ENCODE measurements at regions not wholly inside any gene's neighbourhood (a gene's known extent, or its start where the extent isn't known, plus 50 kb on each side); places are given as distances from the start of the nearest gene placed in this dataset.

- BruUV-seq (replicated peaks), result no TSS peak
- no peak for DNase-seq
- Histone ChIP-seq H3K4me2 (no peak overlapping the region), H3F3A (ENCODE audit: insufficient read depth, low read depth) (no peaks in the 10 kb centered on the region), H4K20me1 (ENCODE audit: insufficient read depth) (no peaks in the 10 kb centered on the region), H3K79me2 (ENCODE audit: low read depth) (no peaks in the 10 kb centered on the region), H2AFZ (no peak overlapping the region; the same call in 1 of the 2 replicates), H3K36me3 (ENCODE audit: low read depth) (no peaks in the 10 kb centered on the region), H3K9me3 (ENCODE audit: insufficient read depth, low read depth) (no peaks in the 10 kb centered on the region), H3K4me3 (no peak overlapping the region), H3K9me2 (ENCODE audit: insufficient read depth) (no peaks in the 10 kb centered on the region), H3K4me1 (replicated peaks; ENCODE audit: insufficient read depth) (no peaks in the 10 kb centered on the region), H3K27ac (no peak overlapping the region), H3K27me3 (ENCODE audit: insufficient read depth, low read depth) (no peaks in the 10 kb centered on the region)
- ChIA-PET POLR2A (ENCODE audit: unreplicated experiment) (no interaction called here), CTCF (no interaction called here)
- TF ChIP-seq CTCF (conservative IDR thresholded peaks at IDR 0.05) (no peak), EZH2 (IDR thresholded peaks at IDR 0.05; ENCODE audit: low read depth) (no peak)
- intact Hi-C loops (cut with micrococcal nuclease; ENCODE audit: unreplicated experiment), result no loop called here
These were observed 197.4 kb upstream of the MTPN start for GRCh38 chr7:136174477-136175125.

- H2AFZ ChIP-seq, result no peak overlapping the region
- no peaks in the 10 kb centered on the region for H3K27me3 ChIP-seq (ENCODE audit: insufficient read depth, low read depth)
- no peaks in the 10 kb centered on the region for H3K79me2 ChIP-seq (ENCODE audit: low read depth)
- no peaks in the 10 kb centered on the region for H3K4me1 ChIP-seq (replicated peaks; ENCODE audit: insufficient read depth)
- no TSS peak for BruUV-seq (replicated peaks)
- no peaks in the 10 kb centered on the region for H3K9me2 ChIP-seq (ENCODE audit: insufficient read depth)
- CTCF ChIA-PET, result no interaction called here
- no peak for TF ChIP-seq EZH2 (IDR thresholded peaks at IDR 0.05; ENCODE audit: low read depth)
- no peak for TF ChIP-seq CTCF (conservative IDR thresholded peaks at IDR 0.05)
- no peak overlapping the region for H3K4me2 ChIP-seq
- intact Hi-C loops (cut with micrococcal nuclease; ENCODE audit: unreplicated experiment), result no loop called here
- DNase-seq, result no peak
- H3K27ac ChIP-seq, result no peak overlapping the region
- no peaks in the 10 kb centered on the region for H4K20me1 ChIP-seq (ENCODE audit: insufficient read depth)
- no peaks in the 10 kb centered on the region for H3K36me3 ChIP-seq (ENCODE audit: low read depth)
- H3K4me3 ChIP-seq, result no peak overlapping the region
- no peaks in the 10 kb centered on the region for H3F3A ChIP-seq (ENCODE audit: insufficient read depth, low read depth)
- POLR2A ChIA-PET (ENCODE audit: unreplicated experiment), result no interaction called here
- no peaks in the 10 kb centered on the region for H3K9me3 ChIP-seq (ENCODE audit: insufficient read depth, low read depth)
These were observed 196.7 kb upstream of the MTPN start for GRCh38 chr7:136173874-136174273.

GRCh38 chr7:136171233-136171632 lies 194.1 kb upstream of the MTPN start:
- Histone ChIP-seq H3K27ac (no peak overlapping the region), H3K79me2 (ENCODE audit: low read depth) (no peaks in the 10 kb centered on the region), H3K4me3 (no peak overlapping the region), H3F3A (ENCODE audit: insufficient read depth, low read depth) (no peaks in the 10 kb centered on the region), H3K27me3 (ENCODE audit: insufficient read depth, low read depth) (no peaks in the 10 kb centered on the region), H4K20me1 (ENCODE audit: insufficient read depth) (no peaks in the 10 kb centered on the region), H3K4me2 (no peak overlapping the region), H3K9me3 (ENCODE audit: insufficient read depth, low read depth) (no peaks in the 10 kb centered on the region), H3K9me2 (ENCODE audit: insufficient read depth) (no peaks in the 10 kb centered on the region), H3K36me3 (ENCODE audit: low read depth) (no peaks in the 10 kb centered on the region), H3K4me1 (replicated peaks; ENCODE audit: insufficient read depth) (no peaks in the 10 kb centered on the region), H2AFZ (no peak overlapping the region)
- BruUV-seq (replicated peaks), result no TSS peak
- ChIA-PET CTCF (no interaction called here), POLR2A (ENCODE audit: unreplicated experiment) (interaction anchor here (0.6 to 0.7 kb wide), 2 partner anchors 152 to 185 kb away, joined by 4 read pairs; no protein-coding TSS in a partner anchor)
- TF ChIP-seq EZH2 (IDR thresholded peaks at IDR 0.05; ENCODE audit: low read depth), result no peak
- no peak for TF ChIP-seq CTCF (conservative IDR thresholded peaks at IDR 0.05)
- DNase-seq, result no peak
- intact Hi-C loops (cut with micrococcal nuclease; ENCODE audit: unreplicated experiment), result no loop called here

Data from PC-9 (cell line).